GF-D8 (cell line): ENCODE measurements at regions not wholly inside any gene's neighbourhood (a gene's known extent, or its start where the extent isn't known, plus 50 kb on each side); places are given as distances from the start of the nearest gene placed in this dataset.

Source experiments
- DNase-seq: peaks from one replicate; lab custom pipeline; 2025; lab: John Stamatoyannopoulos, UW

DNA sequence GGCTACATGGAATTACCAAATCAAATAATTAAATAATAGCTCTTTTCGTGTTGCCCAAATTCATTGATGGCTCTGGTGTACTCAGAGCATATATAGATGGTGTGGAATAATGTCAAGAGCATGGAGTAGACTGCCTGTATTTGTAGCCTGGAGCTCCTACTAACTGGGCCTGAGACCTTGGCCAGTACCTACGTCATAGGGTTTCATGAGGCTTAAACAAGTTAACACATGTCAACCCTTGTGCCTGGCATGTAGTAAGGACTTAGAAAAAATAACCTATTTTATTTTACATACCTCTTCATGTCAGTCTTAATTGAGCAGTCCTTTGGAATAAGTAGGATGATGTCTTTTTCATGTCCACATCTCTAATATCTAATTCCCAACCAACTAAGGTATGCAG is 223.7 kb upstream of the DPH6 start:
- no peak for DNase-seq

- DNase-seq: no peak
Measured at GRCh38 chr15:35771746-35772442, 225.9 kb upstream of the DPH6 start.

- DNase-seq: no peak
Measured at GRCh38 chr15:35774653-35775052, 228.7 kb upstream of the DPH6 start.

GRCh38 chr15:35775471-35775870 is 229.5 kb upstream of the DPH6 start:
- no peak for DNase-seq

- no peak for DNase-seq
Measured at GRCh38 chr15:35777061-35777460, 231.1 kb upstream of the DPH6 start.

GRCh38 chr15:35783203-35783602 is 237.2 kb upstream of the DPH6 start:
- no peak for DNase-seq

GRCh38 chr15:35784745-35785144 is 238.8 kb upstream of the DPH6 start:
- no peak for DNase-seq

- no peak for DNase-seq
Measured at GRCh38 chr15:35810007-35810406, 264.0 kb upstream of the DPH6 start.

DNA sequence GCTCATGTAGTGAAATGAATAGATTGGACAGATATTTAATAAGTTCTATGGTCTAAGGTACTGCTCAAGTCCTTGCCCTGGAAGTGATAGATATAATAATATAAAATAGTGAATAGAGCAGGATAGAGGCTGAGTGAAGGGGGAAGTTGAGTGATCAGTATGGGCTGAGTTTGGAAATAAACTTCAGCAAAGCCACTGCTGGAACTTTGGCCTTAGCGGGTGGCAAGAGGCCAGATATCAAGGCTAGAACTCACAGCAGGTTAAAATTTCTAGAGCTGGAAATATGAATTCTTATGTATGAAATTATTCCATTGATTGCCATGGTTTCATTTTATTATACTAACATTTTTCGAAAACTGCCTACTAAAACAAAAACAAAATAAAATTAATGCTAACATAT is 267.6 kb upstream of the DPH6 start:
- no peak for DNase-seq

DNA sequence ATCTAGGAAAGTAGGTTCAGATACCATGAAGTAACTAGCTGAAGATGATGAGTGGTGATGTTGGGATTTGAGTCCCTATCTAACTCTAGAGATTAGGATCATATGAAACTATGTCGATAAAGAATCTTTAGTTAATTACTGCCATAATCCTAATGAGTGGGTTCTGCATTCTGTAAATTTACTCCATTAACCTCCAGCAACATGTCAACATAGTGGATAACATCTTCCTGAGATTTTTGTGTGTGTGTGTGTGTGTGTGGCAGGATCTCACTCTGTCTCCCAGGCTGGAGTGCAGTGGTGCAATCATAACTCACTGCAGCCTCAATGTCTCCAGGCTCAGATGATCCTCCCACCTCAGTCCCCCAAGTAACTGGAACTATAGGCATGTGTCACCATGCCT is 272.9 kb upstream of the DPH6 start:
- no peak for DNase-seq

- DNase-seq: no peak
Measured at GRCh38 chr15:35822153-35822552, 276.2 kb upstream of the DPH6 start.

GRCh38 chr15:35827141-35827540 is 281.2 kb upstream of the DPH6 start:
- no peak for DNase-seq

DNA sequence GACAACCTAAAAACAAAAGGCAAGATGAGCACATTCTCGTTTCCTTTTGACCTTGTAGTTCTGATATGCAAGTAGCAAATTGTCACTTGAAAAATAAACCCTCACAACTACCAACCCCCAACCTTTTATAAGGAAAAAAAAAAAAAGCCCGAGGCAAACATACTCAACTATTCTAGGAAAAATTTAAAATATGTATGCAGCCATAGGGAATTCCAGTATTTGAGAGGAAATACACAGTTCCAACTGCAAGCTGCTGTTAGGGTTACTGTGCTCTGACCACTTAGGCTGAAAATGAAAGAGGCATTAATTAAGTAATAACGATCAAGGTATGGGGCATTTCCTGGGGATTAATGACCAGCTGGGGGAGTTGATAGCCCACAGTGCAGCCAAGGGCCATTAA is 281.9 kb upstream of the DPH6 start:
- DNase-seq: no peak

DNA sequence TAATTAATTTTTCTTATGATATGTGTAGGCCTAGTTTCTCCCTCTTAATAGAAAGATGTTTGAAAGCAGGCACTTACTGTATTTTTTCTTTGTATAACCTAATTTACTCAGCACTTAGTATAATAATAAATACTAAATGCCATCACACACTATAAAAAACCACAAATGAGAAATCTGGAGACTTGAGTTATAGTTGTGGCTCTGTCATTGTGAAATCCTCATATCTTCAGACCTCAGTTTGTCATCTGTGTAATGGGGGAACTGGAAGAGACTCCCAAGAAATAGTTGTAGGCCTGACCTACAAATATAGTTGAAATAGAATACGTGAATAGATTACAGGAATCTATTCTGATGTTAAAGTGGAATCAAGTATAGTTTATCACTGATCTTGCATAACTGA is 287.6 kb upstream of the DPH6 start:
- DNase-seq: no peak

DNA sequence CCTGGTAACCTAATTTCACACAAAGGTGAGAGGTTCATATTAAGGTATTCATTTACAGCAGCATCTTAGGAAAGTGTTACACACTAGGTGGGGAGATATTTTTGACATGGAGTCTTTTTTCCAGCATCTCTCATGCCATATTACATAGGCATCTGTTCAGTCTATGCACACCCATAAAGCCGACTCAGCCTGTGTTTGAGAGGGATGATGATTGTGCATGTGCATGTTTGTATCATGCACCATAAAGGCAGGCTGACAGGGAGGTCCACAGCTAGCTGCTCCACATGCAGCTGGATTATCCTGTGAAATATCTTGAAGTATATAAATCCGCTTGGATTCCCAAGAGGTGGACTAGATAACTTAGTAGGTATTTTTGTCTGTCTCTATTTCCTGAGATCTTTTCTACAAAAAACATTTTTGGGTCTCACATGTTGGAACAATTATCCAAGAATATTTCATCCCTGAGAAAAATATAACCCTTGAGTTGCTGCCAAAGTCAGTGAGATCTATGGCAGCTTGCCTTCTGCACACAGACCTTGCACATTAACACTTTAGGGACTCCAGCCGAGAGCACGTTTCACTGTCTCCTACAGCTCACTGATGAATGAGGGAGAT is 288.4 kb upstream of the DPH6 start:
- no peak for DNase-seq

DNA sequence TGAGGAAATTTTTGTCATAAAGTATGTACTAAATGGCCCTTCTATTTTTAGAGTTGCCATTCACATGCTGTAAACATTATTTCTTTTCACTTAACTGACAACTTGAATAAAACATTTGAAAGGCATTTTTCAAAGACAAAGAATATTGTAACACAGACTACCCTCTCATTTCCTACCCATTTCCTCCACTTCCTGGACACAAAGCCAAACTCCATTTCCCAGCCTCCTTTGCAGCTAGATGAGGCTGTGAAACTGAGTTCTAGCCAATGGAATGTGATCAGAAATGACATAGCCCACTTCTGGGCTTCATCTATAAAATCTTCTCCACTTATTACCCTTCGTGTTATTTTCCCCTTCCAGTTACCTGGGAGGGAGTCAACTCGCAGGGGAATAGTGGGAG is 288.9 kb upstream of the DPH6 start:
- no peak for DNase-seq

- no peak for DNase-seq
Measured at GRCh38 chr15:35838424-35839111, 292.6 kb upstream of the DPH6 start.

GRCh38 chr15:35842631-35843030 is 296.7 kb upstream of the DPH6 start:
- no peak for DNase-seq

DNA sequence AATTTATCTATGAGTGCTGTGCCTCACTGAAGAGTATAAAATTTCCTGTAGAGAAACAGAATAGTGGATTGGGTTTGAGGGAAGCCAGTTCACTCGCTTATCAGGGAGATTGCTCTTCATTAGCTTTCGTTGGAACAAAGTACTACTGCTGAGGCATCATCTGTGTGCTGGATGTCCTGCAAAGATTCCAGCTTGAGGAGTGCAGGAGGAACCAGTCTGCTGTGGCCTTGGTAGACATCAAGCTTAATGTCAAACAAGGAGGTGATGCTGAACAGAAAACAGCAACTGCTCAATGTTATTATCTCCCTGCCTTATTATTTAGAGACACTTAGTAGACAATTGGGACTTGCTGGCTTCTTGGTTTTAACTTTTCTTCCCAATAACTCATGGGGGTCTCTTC is 297.5 kb upstream of the DPH6 start:
- DNase-seq: no peak

DNA sequence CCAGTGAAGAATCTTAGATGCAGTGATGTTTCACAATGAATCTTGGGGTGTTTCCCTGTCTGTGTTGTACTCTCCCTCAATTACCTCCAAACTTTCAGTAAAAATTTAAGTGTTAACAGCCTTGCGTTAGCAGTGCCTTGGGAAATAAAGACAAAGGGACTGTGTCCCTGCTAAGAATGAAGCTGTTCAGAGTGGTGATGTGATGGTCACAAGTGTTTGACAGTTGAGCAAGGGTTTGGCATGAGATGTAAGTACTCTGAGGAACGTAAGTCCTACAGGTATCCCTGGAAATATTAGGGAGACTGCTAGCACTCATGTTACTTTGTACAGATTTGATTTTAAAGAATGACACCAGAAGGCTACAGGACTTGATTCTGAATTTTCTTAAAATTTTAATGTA is 304.3 kb upstream of the DPH6 start:
- no peak for DNase-seq

DNA sequence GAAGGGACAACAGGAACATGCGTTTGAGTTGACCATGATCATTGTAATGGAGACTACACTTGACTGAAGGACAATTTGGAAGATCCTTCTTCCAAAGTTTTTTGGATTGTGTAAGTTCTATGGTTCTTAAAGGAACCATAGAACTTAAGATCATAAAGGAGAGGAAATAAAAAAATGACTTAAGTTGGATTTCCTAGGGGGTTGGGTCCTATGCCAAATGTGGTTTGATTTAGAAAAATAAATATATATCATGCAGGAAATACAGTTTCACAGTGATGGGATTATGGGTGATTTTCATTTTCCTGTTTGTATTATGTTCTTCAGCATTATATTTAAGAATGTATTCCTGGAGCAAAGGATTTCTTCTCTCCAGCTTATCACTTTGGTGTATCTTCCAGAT is 305.5 kb upstream of the DPH6 start:
- DNase-seq: no peak

GRCh38 chr15:35852818-35853624 is 307.1 kb upstream of the DPH6 start:
- no peak for DNase-seq

- DNase-seq: no peak
Measured at GRCh38 chr15:35854316-35854715, 308.4 kb upstream of the DPH6 start.
